ENCODE measurements at regions not wholly inside any gene's neighbourhood (a gene's known extent, or its start where the extent isn't known, plus 50 kb on each side); places are given as distances from the start of the nearest gene placed in this dataset.
"Not testable (repeated sequence)": the region's sequence is repeated elsewhere in the genome, so short reads cannot be mapped to it uniquely, and the experiment has no call there.

GRCh38 chr5:174794931-174795672 is 70.7 kb downstream of the MSX2 start:
- Histone ChIP-seq H3K4me3 (no peak overlapping the region), H3K27me3 (no peaks in the 10 kb centered on the region), H3K9me3 (replicated peaks) (0 out of 2 replicates have a peak, but pooled peaks cover 1% of the 10 kb centered on the region), H3K4me1 (peaks cover 35% of the 10 kb centered on the region), H3K36me3 (no peaks in the 10 kb centered on the region), H3K27ac (peak overlapping the region; percentile 25)
- DNase-seq, result peak; percentile 59 to 70

DNA sequence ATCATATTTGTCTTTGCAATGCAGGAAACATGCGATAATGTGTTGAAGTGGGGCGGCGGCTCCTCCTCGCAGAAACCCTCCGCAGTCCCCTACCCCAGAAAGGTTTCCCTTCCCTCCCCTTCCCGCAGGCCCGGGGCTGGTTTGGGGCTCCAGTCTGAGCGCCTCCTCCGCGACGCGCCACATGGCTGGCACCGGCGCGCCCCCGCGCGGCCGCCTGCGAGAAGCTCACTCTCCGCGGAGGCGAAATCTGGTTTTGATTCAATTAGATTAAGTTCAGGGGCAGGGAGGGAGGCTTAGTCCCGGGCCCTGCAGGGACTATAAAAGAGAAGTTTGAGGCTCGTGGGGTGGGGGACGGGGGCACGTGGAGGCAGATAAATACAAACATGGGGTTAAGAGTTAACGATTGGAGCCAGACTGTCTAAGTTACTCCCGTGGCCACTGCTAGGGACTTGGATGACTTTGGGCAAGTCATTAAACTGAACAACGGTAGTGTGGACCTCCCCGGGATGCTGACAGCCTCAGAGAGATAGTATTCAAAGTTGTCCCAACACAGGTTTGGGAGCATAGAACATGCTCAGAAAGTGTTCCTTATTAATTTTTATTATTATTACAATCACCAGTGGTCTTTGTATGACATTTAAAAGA is 69.4 kb downstream of the MSX2 start:
- no peak overlapping the region for H3K27ac ChIP-seq
- H3K27me3 ChIP-seq, result no peaks in the 10 kb centered on the region
- DNase-seq, result peak; percentile 66 to 84
- H3K36me3 ChIP-seq, result no peaks in the 10 kb centered on the region
- no peaks in the 10 kb centered on the region for H3K9me3 ChIP-seq (replicated peaks)
- H3K4me3 ChIP-seq, result peak overlapping the region; percentile 6; the same call in 1 of the 2 replicates
- peaks cover 29% of the 10 kb centered on the region for H3K4me1 ChIP-seq

DNA sequence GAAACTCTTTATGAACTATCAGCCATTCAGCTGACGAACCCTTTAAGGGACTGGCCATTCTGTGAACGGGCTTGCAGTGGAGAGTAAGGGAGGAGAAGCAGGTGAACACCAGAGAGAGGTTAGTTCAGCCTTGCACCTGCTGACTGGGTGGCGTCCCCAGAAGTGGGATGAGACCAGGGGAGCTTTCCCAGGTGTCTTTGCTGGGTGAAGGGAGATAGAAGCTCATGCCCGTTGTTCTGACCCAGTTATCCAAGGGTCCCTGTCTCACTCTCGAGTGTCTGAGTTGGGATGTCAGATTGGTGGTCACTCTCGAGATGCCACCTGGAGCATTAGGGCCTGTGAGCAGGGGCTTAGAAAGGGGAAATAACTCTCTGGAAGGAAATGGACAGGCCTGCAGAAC is 68.7 kb downstream of the MSX2 start:
- H3K9me3 ChIP-seq (replicated peaks), result no peaks in the 10 kb centered on the region
- no peaks in the 10 kb centered on the region for H3K36me3 ChIP-seq
- H3K27ac ChIP-seq, result no peak overlapping the region
- no peak for DNase-seq
- peaks cover 27% of the 10 kb centered on the region for H3K4me1 ChIP-seq
- no peak overlapping the region for H3K4me3 ChIP-seq
- no peaks in the 10 kb centered on the region for H3K27me3 ChIP-seq

- peaks cover 21% of the 10 kb centered on the region for H3K4me1 ChIP-seq
- not testable (repeated sequence) for H3K27ac ChIP-seq; H3K9me3 ChIP-seq (replicated peaks); DNase-seq; H3K36me3 ChIP-seq; H3K4me3 ChIP-seq; H3K27me3 ChIP-seq
These were observed 67.9 kb downstream of the MSX2 start for GRCh38 chr5:174792265-174792664.

GRCh38 chr5:174790906-174791305 is 66.5 kb downstream of the MSX2 start:
- no peaks in the 10 kb centered on the region for H3K36me3 ChIP-seq
- no peaks in the 10 kb centered on the region for H3K9me3 ChIP-seq (replicated peaks)
- H3K4me3 ChIP-seq, result no peak overlapping the region
- no peaks in the 10 kb centered on the region for H3K27me3 ChIP-seq
- peak; percentile 60 to 79 for DNase-seq
- H3K27ac ChIP-seq, result no peak overlapping the region
- peaks cover 19% of the 10 kb centered on the region for H3K4me1 ChIP-seq

GRCh38 chr5:174789596-174789995 is 65.2 kb downstream of the MSX2 start:
- Histone ChIP-seq H3K36me3 (no peaks in the 10 kb centered on the region), H3K27ac (no peak overlapping the region), H3K4me3 (no peak overlapping the region), H3K27me3 (no peaks in the 10 kb centered on the region), H3K9me3 (replicated peaks) (peaks cover 4% of the 10 kb centered on the region), H3K4me1 (peaks cover 11% of the 10 kb centered on the region)
- no peak for DNase-seq

GRCh38 chr5:174785120-174785680 is 60.8 kb downstream of the MSX2 start:
- DNase-seq, result no peak
- Histone ChIP-seq H3K27me3 (no peaks in the 10 kb centered on the region), H3K9me3 (replicated peaks) (peaks cover 4% of the 10 kb centered on the region), H3K27ac (no peak overlapping the region), H3K36me3 (no peaks in the 10 kb centered on the region), H3K4me3 (no peak overlapping the region), H3K4me1 (no peaks in the 10 kb centered on the region; the same call in 1 of the 2 replicates)

Data from SJCRH30 (cell line).